NB4 (cell line): ENCODE measurements at regions not wholly inside any gene's neighbourhood (a gene's known extent, or its start where the extent isn't known, plus 50 kb on each side); places are given as distances from the start of the nearest gene placed in this dataset.

Experiments used
- POLR2A ChIP-seq: IDR thresholded peaks from 2 replicates; pipeline ENCODE4 v1.6.1; 2011; ENCODE audit warnings: mild to moderate bottlenecking; ENCODE audit not compliant: insufficient read length; ENCODE audit errors: extremely low read depth
- TF ChIP-seq, protein P1 (sequence below): IDR thresholded peaks from one replicate; pipeline ENCODE4 v1.5.1; 2012; ENCODE audit warnings: low read depth, low read length
- TF ChIP-seq, protein P2 (sequence below): IDR thresholded peaks from 2 replicates; pipeline ENCODE4 v1.6.1; 2011; ENCODE audit warnings: low read depth, low read length

DNA sequence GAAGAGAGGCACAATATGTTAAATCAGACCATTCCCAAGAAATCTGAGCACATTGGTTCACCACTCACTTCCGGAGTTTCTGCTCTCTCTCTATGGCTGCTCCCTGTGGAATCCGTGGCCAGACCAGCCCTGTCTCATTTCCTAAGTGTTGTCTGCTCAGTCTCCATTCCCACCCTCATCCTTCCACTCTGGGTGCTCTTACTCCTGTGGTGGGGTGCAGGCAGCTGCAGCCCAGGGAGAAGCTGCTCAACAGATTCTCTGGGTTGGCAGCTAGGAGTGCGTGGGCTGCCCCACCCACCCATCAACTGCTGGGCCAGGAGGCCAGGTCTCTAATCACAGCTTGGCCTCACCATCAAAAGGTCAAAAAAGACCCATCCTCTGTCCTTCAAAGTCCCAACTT lies 98.3 kb downstream of the ARL4C start:
- TF ChIP-seq, protein P1, sequence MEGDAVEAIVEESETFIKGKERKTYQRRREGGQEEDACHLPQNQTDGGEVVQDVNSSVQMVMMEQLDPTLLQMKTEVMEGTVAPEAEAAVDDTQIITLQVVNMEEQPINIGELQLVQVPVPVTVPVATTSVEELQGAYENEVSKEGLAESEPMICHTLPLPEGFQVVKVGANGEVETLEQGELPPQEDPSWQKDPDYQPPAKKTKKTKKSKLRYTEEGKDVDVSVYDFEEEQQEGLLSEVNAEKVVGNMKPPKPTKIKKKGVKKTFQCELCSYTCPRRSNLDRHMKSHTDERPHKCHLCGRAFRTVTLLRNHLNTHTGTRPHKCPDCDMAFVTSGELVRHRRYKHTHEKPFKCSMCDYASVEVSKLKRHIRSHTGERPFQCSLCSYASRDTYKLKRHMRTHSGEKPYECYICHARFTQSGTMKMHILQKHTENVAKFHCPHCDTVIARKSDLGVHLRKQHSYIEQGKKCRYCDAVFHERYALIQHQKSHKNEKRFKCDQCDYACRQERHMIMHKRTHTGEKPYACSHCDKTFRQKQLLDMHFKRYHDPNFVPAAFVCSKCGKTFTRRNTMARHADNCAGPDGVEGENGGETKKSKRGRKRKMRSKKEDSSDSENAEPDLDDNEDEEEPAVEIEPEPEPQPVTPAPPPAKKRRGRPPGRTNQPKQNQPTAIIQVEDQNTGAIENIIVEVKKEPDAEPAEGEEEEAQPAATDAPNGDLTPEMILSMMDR, result no peak
- no peak for TF ChIP-seq POLR2A
- TF ChIP-seq, protein P2, sequence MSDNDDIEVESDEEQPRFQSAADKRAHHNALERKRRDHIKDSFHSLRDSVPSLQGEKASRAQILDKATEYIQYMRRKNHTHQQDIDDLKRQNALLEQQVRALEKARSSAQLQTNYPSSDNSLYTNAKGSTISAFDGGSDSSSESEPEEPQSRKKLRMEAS, result no peak
